ENCODE measurements at regions not wholly inside any gene's neighbourhood (a gene's known extent, or its start where the extent isn't known, plus 50 kb on each side); places are given as distances from the start of the nearest gene placed in this dataset.

DNA sequence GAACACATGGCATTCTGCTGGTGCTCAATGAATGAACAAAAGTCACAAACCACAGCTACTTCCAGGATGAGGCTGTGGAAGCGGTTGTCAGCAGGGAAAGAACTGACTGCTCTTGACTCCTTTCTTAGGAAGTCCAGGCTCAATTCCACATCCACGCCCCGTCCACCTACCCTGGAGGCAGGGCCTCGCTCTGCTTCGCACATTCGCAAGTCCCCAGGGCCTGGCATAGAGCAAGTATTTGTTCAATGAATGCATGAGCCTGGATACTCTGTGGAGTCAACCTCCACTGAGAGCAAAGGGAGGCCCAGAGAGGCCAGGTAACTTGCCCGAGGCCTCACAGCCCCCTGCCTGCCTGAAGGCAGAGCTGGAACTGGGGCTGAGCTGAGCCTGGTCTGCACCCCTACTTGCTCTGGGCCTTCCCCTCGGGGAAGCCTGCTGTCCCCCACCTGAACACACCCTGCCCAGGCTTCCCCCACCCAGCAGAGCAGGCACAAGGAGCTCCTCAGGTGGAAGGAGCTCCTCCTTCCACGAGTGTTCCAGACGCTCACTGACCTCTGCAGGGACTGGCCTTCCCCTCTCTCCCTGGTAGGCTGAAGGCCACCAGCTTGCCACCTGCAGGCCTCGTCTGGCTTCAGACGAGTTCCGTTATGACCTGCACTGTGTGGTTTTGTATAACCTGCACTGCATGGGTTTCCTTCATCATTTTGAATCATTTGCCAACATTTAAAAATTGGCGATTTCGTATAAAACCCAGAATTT, 119.3 kb upstream of the PTPN1 start:
- TF ChIP-seq MYC (IDR thresholded peaks at IDR 0.05; ENCODE audit: low read depth, low read length): no peak
- TF ChIP-seq POLR2A (IDR thresholded peaks at IDR 0.05; ENCODE audit: extremely low read depth, insufficient read length): no peak
- TF ChIP-seq CTCF (IDR thresholded peaks at IDR 0.05; ENCODE audit: low read depth, low read length): no peak
- no peak for TF ChIP-seq MAX (IDR thresholded peaks at IDR 0.05; ENCODE audit: low read depth, low read length)
- DNase-seq (ENCODE audit: low read depth): no peak
- no peak overlapping the region for H3K4me3 ChIP-seq (ENCODE audit: low read depth, low read length)

GRCh38 chr20:50391444-50392137, 118.6 kb upstream of the PTPN1 start:
- DNase-seq (ENCODE audit: low read depth): no peak
- no peak overlapping the region for H3K4me3 ChIP-seq (ENCODE audit: low read depth, low read length)
- TF ChIP-seq CTCF (IDR thresholded peaks at IDR 0.05; ENCODE audit: low read depth, low read length) (no peak), MYC (IDR thresholded peaks at IDR 0.05; ENCODE audit: low read depth, low read length) (no peak)

DNA sequence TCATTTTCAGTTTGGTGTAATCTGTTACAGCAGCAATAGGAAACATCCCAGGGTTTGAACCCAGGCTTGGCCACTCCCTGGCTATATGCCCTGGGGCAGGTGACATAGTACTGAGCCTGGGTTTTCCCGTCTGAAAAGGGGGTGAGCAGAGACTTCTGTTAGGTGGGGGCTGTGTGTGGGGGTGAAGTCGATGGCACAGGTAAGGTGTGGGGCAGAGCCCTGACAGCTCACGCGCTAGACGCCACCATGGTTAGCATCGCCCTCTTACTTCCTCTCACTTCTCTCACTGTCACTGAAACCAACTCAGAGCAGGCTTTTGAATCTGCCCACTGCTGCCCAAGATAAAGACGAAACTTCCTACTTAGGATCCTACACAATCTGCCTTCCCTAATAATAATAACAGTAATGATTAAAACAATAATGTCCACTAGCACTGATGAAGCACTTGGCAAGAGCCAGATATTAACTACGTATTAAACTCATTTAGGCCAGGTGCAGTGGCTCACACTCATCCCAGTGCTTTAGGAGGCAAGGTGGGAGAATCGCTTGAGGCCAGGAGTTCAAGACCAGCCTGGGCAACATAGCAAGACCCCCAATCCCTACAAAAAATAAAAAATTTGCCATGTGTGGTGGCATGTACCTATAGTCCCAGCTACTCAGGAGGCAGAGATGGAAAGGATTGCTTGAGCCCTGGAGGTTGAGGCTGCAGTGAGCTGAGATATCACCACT, 117.9 kb upstream of the PTPN1 start:
- TF ChIP-seq MAX (IDR thresholded peaks at IDR 0.05; ENCODE audit: low read depth, low read length): no peak
- no peak for TF ChIP-seq POLR2A (IDR thresholded peaks at IDR 0.05; ENCODE audit: extremely low read depth, insufficient read length)
- TF ChIP-seq CTCF (IDR thresholded peaks at IDR 0.05; ENCODE audit: low read depth, low read length): no peak
- no peak for TF ChIP-seq MYC (IDR thresholded peaks at IDR 0.05; ENCODE audit: low read depth, low read length)
- H3K4me3 ChIP-seq (ENCODE audit: low read depth, low read length): no peak overlapping the region
- DNase-seq (ENCODE audit: low read depth): no peak

DNA sequence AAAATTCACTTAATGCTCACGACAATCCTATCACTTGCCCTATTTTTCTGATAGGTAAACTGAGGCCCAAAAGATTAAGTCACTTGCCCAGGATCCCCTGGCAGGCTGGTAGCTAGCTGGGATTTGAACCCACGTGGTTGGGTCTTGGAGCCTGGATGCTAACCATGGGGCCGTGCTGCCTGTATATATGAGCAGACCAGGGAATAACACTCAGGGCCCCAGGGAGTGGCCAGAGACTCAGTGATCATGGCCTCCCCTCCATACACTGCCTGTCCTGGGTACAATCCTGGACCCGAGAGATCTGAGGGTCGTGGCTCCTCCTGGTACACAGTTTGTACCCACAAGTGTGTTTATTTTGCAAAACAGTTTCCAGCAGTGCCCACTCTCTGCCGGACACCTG, 116.9 kb upstream of the PTPN1 start:
- H3K4me3 ChIP-seq (ENCODE audit: low read depth, low read length): no peak overlapping the region
- TF ChIP-seq MAX (IDR thresholded peaks at IDR 0.05; ENCODE audit: low read depth, low read length) (no peak), CTCF (IDR thresholded peaks at IDR 0.05; ENCODE audit: low read depth, low read length) (no peak), POLR2A (IDR thresholded peaks at IDR 0.05; ENCODE audit: extremely low read depth, insufficient read length) (no peak), MYC (IDR thresholded peaks at IDR 0.05; ENCODE audit: low read depth, low read length) (no peak)
- DNase-seq (ENCODE audit: low read depth): no peak

GRCh38 chr20:50393990-50394561, 116.1 kb upstream of the PTPN1 start:
- no peak for TF ChIP-seq MAX (IDR thresholded peaks at IDR 0.05; ENCODE audit: low read depth, low read length)
- no peak for TF ChIP-seq MYC (IDR thresholded peaks at IDR 0.05; ENCODE audit: low read depth, low read length)
- TF ChIP-seq CTCF (IDR thresholded peaks at IDR 0.05; ENCODE audit: low read depth, low read length): no peak
- no peak for TF ChIP-seq POLR2A (IDR thresholded peaks at IDR 0.05; ENCODE audit: extremely low read depth, insufficient read length)
- no peak for DNase-seq (ENCODE audit: low read depth)
- H3K4me3 ChIP-seq (ENCODE audit: low read depth, low read length): no peak overlapping the region

Measured in NB4 (cell line).